22Rv1 (cell line): ENCODE measurements at regions not wholly inside any gene's neighbourhood (a gene's known extent, or its start where the extent isn't known, plus 50 kb on each side); places are given as distances from the start of the nearest gene placed in this dataset.

Experiments
- H3K27ac ChIP-seq: fragments of 450-650 bp; 2 replicates; pipeline ENCODE4 v1.5.1; 2017
- ZFX ChIP-seq: fragments of 450-650 bp; IDR thresholded peaks from 2 replicates; pipeline ENCODE4 v1.6.1; 2017; ENCODE audit warnings: antibody characterized with exemption, borderline replicate concordance
- TF ChIP-seq, protein P1 (sequence below): fragments of 450-650 bp; IDR thresholded peaks from 2 replicates; pipeline ENCODE4 v1.5.1; 2017; ENCODE audit warnings: mild to moderate bottlenecking

- TF ChIP-seq ZFX, result no peak
- TF ChIP-seq, protein P1, sequence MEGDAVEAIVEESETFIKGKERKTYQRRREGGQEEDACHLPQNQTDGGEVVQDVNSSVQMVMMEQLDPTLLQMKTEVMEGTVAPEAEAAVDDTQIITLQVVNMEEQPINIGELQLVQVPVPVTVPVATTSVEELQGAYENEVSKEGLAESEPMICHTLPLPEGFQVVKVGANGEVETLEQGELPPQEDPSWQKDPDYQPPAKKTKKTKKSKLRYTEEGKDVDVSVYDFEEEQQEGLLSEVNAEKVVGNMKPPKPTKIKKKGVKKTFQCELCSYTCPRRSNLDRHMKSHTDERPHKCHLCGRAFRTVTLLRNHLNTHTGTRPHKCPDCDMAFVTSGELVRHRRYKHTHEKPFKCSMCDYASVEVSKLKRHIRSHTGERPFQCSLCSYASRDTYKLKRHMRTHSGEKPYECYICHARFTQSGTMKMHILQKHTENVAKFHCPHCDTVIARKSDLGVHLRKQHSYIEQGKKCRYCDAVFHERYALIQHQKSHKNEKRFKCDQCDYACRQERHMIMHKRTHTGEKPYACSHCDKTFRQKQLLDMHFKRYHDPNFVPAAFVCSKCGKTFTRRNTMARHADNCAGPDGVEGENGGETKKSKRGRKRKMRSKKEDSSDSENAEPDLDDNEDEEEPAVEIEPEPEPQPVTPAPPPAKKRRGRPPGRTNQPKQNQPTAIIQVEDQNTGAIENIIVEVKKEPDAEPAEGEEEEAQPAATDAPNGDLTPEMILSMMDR, result no peak
These were observed 149.8 kb downstream of the TSN start for GRCh38 chr2:121905201-121905600.

DNA sequence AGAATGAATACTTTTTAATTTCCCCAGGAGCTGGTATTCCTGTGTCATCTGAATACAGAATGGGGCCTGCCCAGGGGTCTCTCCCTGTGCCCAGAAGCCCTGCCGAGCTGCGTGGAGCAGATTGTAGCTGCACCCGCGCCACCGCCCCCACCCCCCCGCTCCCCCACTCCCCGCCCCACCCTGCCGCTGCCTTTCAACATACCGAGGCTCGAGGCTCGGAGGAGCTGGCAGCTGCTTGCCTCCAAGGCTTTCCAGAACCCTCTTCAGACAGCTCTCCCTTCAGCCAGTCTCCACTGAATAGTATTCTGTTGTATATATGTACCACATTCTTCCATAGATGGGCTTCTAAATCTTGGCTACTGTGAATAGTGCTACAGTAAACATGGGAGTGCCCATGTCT is 150.7 kb downstream of the TSN start:
- no peak for TF ChIP-seq ZFX
- TF ChIP-seq, protein P1, result no peak
- no peak overlapping the region for H3K27ac ChIP-seq

More at GRCh38 chr2:121905201-121905600, 149.8 kb downstream of the TSN start:
- no peak overlapping the region for H3K27ac ChIP-seq

GRCh38 chr2:121907928-121908327 is 152.5 kb downstream of the TSN start:
- H3K27ac ChIP-seq, result no peak overlapping the region
- TF ChIP-seq, protein P1, result no peak
- TF ChIP-seq ZFX, result no peak

DNA sequence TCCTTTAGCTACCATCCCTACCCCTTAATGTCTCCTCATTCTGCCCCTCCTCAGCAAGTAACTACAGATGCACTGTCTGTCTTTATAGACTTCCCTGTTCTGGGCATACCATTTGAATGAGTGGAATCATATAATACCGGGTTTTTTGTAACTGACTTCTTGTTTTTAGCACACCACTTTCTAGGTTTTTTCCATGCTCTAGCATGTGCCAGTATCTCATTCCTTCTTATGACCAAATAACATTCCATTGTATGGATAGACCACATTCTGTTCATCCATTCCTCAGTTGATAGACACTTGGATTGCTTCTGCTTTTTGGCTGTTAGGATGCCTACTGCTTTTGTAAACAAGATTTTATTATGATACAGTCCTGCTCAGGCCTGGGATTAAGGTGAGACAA is 154.7 kb downstream of the TSN start:
- TF ChIP-seq, protein P1, result no peak
- TF ChIP-seq ZFX, result no peak
- no peak overlapping the region for H3K27ac ChIP-seq

DNA sequence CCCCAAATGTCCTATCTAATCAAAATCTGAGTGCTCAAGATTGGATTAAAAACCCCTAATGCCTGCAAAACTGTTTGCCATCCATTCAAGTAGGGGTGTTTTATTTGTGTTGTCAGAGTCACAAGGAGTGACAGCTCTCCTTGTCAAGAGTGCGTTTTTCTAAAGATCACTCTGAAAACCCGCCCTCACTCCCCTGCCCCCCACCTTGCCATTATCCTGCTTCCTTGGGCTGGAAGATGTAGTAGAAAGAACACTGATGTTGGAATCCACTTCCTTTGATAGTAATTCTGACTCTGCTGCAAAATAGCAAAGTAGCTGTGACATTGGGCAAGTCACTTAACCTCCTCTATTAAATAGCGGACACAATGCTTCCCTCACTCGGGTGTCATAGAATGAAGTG is 155.6 kb downstream of the TSN start:
- TF ChIP-seq ZFX, result no peak
- TF ChIP-seq, protein P1, result no peak

GRCh38 chr2:121917143-121917542 is 161.7 kb downstream of the TSN start:
- no peak overlapping the region for H3K27ac ChIP-seq
- TF ChIP-seq, protein P1, result no peak
- no peak for TF ChIP-seq ZFX

More for the DNA sequence above, 155.6 kb downstream of the TSN start:
- no peak overlapping the region for H3K27ac ChIP-seq

DNA sequence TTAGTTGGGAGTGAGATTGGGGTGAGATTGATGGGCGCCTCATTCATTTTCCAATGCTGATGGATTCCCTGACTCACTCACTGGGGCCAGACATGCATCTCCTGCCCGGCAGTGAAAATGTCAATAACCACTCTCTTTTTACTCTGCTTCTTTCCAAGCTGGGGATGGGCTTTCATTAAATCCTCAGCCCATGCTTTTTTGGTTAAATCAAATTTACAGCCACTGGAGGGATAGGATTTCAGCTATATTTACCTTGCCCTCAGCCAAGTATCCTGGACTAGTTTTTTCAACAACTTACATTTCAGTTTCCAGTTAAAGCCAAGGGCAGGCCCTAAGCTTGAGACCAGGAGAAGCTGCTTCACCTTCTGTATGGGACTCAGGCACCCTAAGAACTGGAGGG is 162.8 kb downstream of the TSN start:
- no peak for TF ChIP-seq ZFX
- TF ChIP-seq, protein P1, result no peak
- H3K27ac ChIP-seq, result no peak overlapping the region
